ENCODE measurements at regions not wholly inside any gene's neighbourhood (a gene's known extent, or its start where the extent isn't known, plus 50 kb on each side); places are given as distances from the start of the nearest gene placed in this dataset.

- no peak overlapping the region for H3K27ac ChIP-seq (ENCODE audit: low read length)
- WGBS (ENCODE audit: insufficient coverage, insufficient read length), result no CpG with 5 or more reads among the region's 4 CpGs
- H3K9me3 ChIP-seq (ENCODE audit: control insufficient read depth, insufficient read depth, low read length), result no peaks in the 10 kb centered on the region
- no peaks in the 10 kb centered on the region for H3K4me1 ChIP-seq (ENCODE audit: control insufficient read depth, insufficient read depth, low read length)
- no peaks in the 10 kb centered on the region for H3K27me3 ChIP-seq (ENCODE audit: control insufficient read depth, insufficient read depth, low read length)
- DNase-seq (ENCODE audit: low read depth, low spot score), result no peak
- H3K36me3 ChIP-seq (ENCODE audit: control insufficient read depth, insufficient read depth, low read length), result no peaks in the 10 kb centered on the region
- no peak overlapping the region for H3K4me3 ChIP-seq (ENCODE audit: low read length)
These were observed 228.8 kb upstream of the STARD13 start for GRCh38 chr13:33514362-33514761.

GRCh38 chr13:33515146-33515545 is 229.6 kb upstream of the STARD13 start:
- Histone ChIP-seq H3K36me3 (ENCODE audit: control insufficient read depth, insufficient read depth, low read length) (no peaks in the 10 kb centered on the region), H3K4me3 (ENCODE audit: low read length) (no peak overlapping the region), H3K4me1 (ENCODE audit: control insufficient read depth, insufficient read depth, low read length) (no peaks in the 10 kb centered on the region), H3K27me3 (ENCODE audit: control insufficient read depth, insufficient read depth, low read length) (no peaks in the 10 kb centered on the region), H3K9me3 (ENCODE audit: control insufficient read depth, insufficient read depth, low read length) (no peaks in the 10 kb centered on the region), H3K27ac (ENCODE audit: low read length) (no peak overlapping the region)
- no CpG with 5 or more reads among the region's 3 CpGs for WGBS (ENCODE audit: insufficient coverage, insufficient read length)
- DNase-seq (ENCODE audit: low read depth, low spot score), result no peak

GRCh38 chr13:33518452-33518851 is 232.9 kb upstream of the STARD13 start:
- no CpG with 5 or more reads among the region's 2 CpGs for WGBS (ENCODE audit: insufficient coverage, insufficient read length)
- no peak for DNase-seq (ENCODE audit: low read depth, low spot score)
- Histone ChIP-seq H3K4me1 (ENCODE audit: control insufficient read depth, insufficient read depth, low read length) (peaks cover 2% of the 10 kb centered on the region; the same call in 1 of the 2 replicates), H3K36me3 (ENCODE audit: control insufficient read depth, insufficient read depth, low read length) (no peaks in the 10 kb centered on the region), H3K27ac (ENCODE audit: low read length) (no peak overlapping the region), H3K27me3 (ENCODE audit: control insufficient read depth, insufficient read depth, low read length) (no peaks in the 10 kb centered on the region), H3K9me3 (ENCODE audit: control insufficient read depth, insufficient read depth, low read length) (no peaks in the 10 kb centered on the region), H3K4me3 (ENCODE audit: low read length) (no peak overlapping the region)

- H3K4me3 ChIP-seq (ENCODE audit: low read length), result no peak overlapping the region
- H3K36me3 ChIP-seq (ENCODE audit: control insufficient read depth, insufficient read depth, low read length), result no peaks in the 10 kb centered on the region
- whole genome bisulfite sequencing (ENCODE audit: insufficient coverage, insufficient read length), result no CpG with 5 or more reads among the region's 8 CpGs
- peaks cover 2% of the 10 kb centered on the region; the same call in 1 of the 2 replicates for H3K4me1 ChIP-seq (ENCODE audit: control insufficient read depth, insufficient read depth, low read length)
- no peak for DNase-seq (ENCODE audit: low read depth, low spot score)
- H3K27ac ChIP-seq (ENCODE audit: low read length), result no peak overlapping the region
- H3K27me3 ChIP-seq (ENCODE audit: control insufficient read depth, insufficient read depth, low read length), result no peaks in the 10 kb centered on the region
- no peaks in the 10 kb centered on the region for H3K9me3 ChIP-seq (ENCODE audit: control insufficient read depth, insufficient read depth, low read length)
These were observed 234.3 kb upstream of the STARD13 start for GRCh38 chr13:33519561-33520467.

- no CpG with 5 or more reads among the region's 5 CpGs for WGBS (ENCODE audit: insufficient coverage, insufficient read length)
- Histone ChIP-seq H3K9me3 (ENCODE audit: control insufficient read depth, insufficient read depth, low read length) (no peaks in the 10 kb centered on the region), H3K27me3 (ENCODE audit: control insufficient read depth, insufficient read depth, low read length) (no peaks in the 10 kb centered on the region), H3K36me3 (ENCODE audit: control insufficient read depth, insufficient read depth, low read length) (no peaks in the 10 kb centered on the region), H3K4me1 (ENCODE audit: control insufficient read depth, insufficient read depth, low read length) (peaks cover 2% of the 10 kb centered on the region; the same call in 1 of the 2 replicates), H3K27ac (ENCODE audit: low read length) (no peak overlapping the region), H3K4me3 (ENCODE audit: low read length) (no peak overlapping the region)
- DNase-seq (ENCODE audit: low read depth, low spot score), result no peak
These were observed 234.9 kb upstream of the STARD13 start for GRCh38 chr13:33520468-33520839.

GRCh38 chr13:33524086-33524485 is 238.5 kb upstream of the STARD13 start:
- no peak for DNase-seq (ENCODE audit: low read depth, low spot score)
- Histone ChIP-seq H3K4me3 (ENCODE audit: low read length) (no peak overlapping the region), H3K27ac (ENCODE audit: low read length) (no peak overlapping the region), H3K36me3 (ENCODE audit: control insufficient read depth, insufficient read depth, low read length) (no peaks in the 10 kb centered on the region), H3K27me3 (ENCODE audit: control insufficient read depth, insufficient read depth, low read length) (no peaks in the 10 kb centered on the region), H3K4me1 (ENCODE audit: control insufficient read depth, insufficient read depth, low read length) (peaks cover 2% of the 10 kb centered on the region; the same call in 1 of the 2 replicates), H3K9me3 (ENCODE audit: control insufficient read depth, insufficient read depth, low read length) (no peaks in the 10 kb centered on the region)
- WGBS (ENCODE audit: insufficient coverage, insufficient read length), result no CpG with 5 or more reads among the region's 1 CpG

GRCh38 chr13:33525763-33526162 is 240.2 kb upstream of the STARD13 start:
- WGBS (ENCODE audit: insufficient coverage, insufficient read length), result no CpG with 5 or more reads among the region's 4 CpGs
- Histone ChIP-seq H3K36me3 (ENCODE audit: control insufficient read depth, insufficient read depth, low read length) (no peaks in the 10 kb centered on the region), H3K4me1 (ENCODE audit: control insufficient read depth, insufficient read depth, low read length) (peaks cover 2% of the 10 kb centered on the region; the same call in 1 of the 2 replicates), H3K9me3 (ENCODE audit: control insufficient read depth, insufficient read depth, low read length) (no peaks in the 10 kb centered on the region), H3K27ac (ENCODE audit: low read length) (no peak overlapping the region), H3K4me3 (ENCODE audit: low read length) (no peak overlapping the region), H3K27me3 (ENCODE audit: control insufficient read depth, insufficient read depth, low read length) (no peaks in the 10 kb centered on the region)
- DNase-seq (ENCODE audit: low read depth, low spot score), result no peak

- H3K27me3 ChIP-seq (ENCODE audit: control insufficient read depth, insufficient read depth, low read length), result no peaks in the 10 kb centered on the region
- 100% methylated on average over 1 of the region's 3 CpGs for WGBS (ENCODE audit: insufficient coverage, insufficient read length)
These were observed 241.2 kb upstream of the STARD13 start for GRCh38 chr13:33526718-33527117.

GRCh38 chr13:33528896-33529295 is 243.3 kb upstream of the STARD13 start:
- Histone ChIP-seq H3K9me3 (ENCODE audit: control insufficient read depth, insufficient read depth, low read length) (no peaks in the 10 kb centered on the region), H3K36me3 (ENCODE audit: control insufficient read depth, insufficient read depth, low read length) (no peaks in the 10 kb centered on the region), H3K4me3 (ENCODE audit: low read length) (no peak overlapping the region), H3K27ac (ENCODE audit: low read length) (no peak overlapping the region), H3K27me3 (ENCODE audit: control insufficient read depth, insufficient read depth, low read length) (no peaks in the 10 kb centered on the region), H3K4me1 (ENCODE audit: control insufficient read depth, insufficient read depth, low read length) (no peaks in the 10 kb centered on the region)
- no CpG with 5 or more reads among the region's 2 CpGs for WGBS (ENCODE audit: insufficient coverage, insufficient read length)
- DNase-seq (ENCODE audit: low read depth, low spot score), result no peak

More at GRCh38 chr13:33526718-33527117, 241.2 kb upstream of the STARD13 start:
- no peak for DNase-seq (ENCODE audit: low read depth, low spot score)
- no peak overlapping the region for H3K4me3 ChIP-seq (ENCODE audit: low read length)
- no peaks in the 10 kb centered on the region for H3K9me3 ChIP-seq (ENCODE audit: control insufficient read depth, insufficient read depth, low read length)
- peaks cover 2% of the 10 kb centered on the region; the same call in 1 of the 2 replicates for H3K4me1 ChIP-seq (ENCODE audit: control insufficient read depth, insufficient read depth, low read length)
- H3K36me3 ChIP-seq (ENCODE audit: control insufficient read depth, insufficient read depth, low read length), result no peaks in the 10 kb centered on the region
- no peak overlapping the region for H3K27ac ChIP-seq (ENCODE audit: low read length)

- Histone ChIP-seq H3K36me3 (ENCODE audit: control insufficient read depth, insufficient read depth, low read length) (no peaks in the 10 kb centered on the region), H3K4me1 (ENCODE audit: control insufficient read depth, insufficient read depth, low read length) (no peaks in the 10 kb centered on the region), H3K27ac (ENCODE audit: low read length) (no peak overlapping the region), H3K4me3 (ENCODE audit: low read length) (no peak overlapping the region), H3K27me3 (ENCODE audit: control insufficient read depth, insufficient read depth, low read length) (no peaks in the 10 kb centered on the region), H3K9me3 (ENCODE audit: control insufficient read depth, insufficient read depth, low read length) (no peaks in the 10 kb centered on the region)
- no peak for DNase-seq (ENCODE audit: low read depth, low spot score)
These were observed 245.9 kb upstream of the STARD13 start for GRCh38 chr13:33531484-33531883.

- Histone ChIP-seq H3K27me3 (ENCODE audit: control insufficient read depth, insufficient read depth, low read length) (no peaks in the 10 kb centered on the region), H3K36me3 (ENCODE audit: control insufficient read depth, insufficient read depth, low read length) (no peaks in the 10 kb centered on the region), H3K27ac (ENCODE audit: low read length) (no peak overlapping the region), H3K9me3 (ENCODE audit: control insufficient read depth, insufficient read depth, low read length) (no peaks in the 10 kb centered on the region), H3K4me3 (ENCODE audit: low read length) (no peak overlapping the region), H3K4me1 (ENCODE audit: control insufficient read depth, insufficient read depth, low read length) (no peaks in the 10 kb centered on the region)
- no peak for DNase-seq (ENCODE audit: low read depth, low spot score)
- whole genome bisulfite sequencing (ENCODE audit: insufficient coverage, insufficient read length), result no CpG with 5 or more reads among the region's 4 CpGs
These were observed 249.5 kb upstream of the STARD13 start for GRCh38 chr13:33535061-33535460.
